Heart right ventricle (tissue), 16 donors: ENCODE measurements at regions not wholly inside any gene's neighbourhood (a gene's known extent, or its start where the extent isn't known, plus 50 kb on each side); places are given as distances from the start of the nearest gene placed in this dataset.

ENCODE experiments used
- ATAC-seq, 8 donors: fragments of 200-7000 bp; cut with Tn5 transposase; one replicate each; pipeline ENCODE4 v1.9.1; 2020; ENCODE audit warnings: mild to moderate bottlenecking in 8 of 8, moderate library complexity in 8 of 8, moderate number of reproducible peaks in 1 of 8
- DNase-seq, 2 donors: peaks; one replicate each; pipeline ENCODE4 v3.0.0-alpha.2; 2020
- H3K27ac ChIP-seq, 10 donors: fragments of 200-600 bp; sonication (generic) in 2 of 10; one replicate each; pipeline versions ENCODE4 v1.5.0 to v1.8.0; 2020 to 2022; ENCODE audit warnings: mild to moderate bottlenecking in 3 of 10
- H3K27me3 ChIP-seq, 7 donors: fragments of 200-600 bp; one replicate each; pipeline ENCODE4 v1.8.0; 2021 to 2022; ENCODE audit warnings: mild to moderate bottlenecking in 2 of 7
- H3K36me3 ChIP-seq, 9 donors: fragments of 200-600 bp; sonication (generic) in 1 of 9; one replicate each; pipeline versions ENCODE4 v1.5.0 to v1.8.0; 2020 to 2022; ENCODE audit warnings: mild to moderate bottlenecking in 2 of 9
- H3K4me1 ChIP-seq, 9 donors: fragments of 200-600 bp; sonication (generic) in 1 of 9; one replicate each; pipeline versions ENCODE4 v1.5.0 to v1.8.0; 2020 to 2022; ENCODE audit warnings: mild to moderate bottlenecking in 4 of 9
- H3K4me3 ChIP-seq, 10 donors: fragments of 200-600 bp; sonication (generic) in 2 of 10; one replicate each; pipeline versions ENCODE4 v1.5.0 to v1.8.0; 2020 to 2022; ENCODE audit warnings: mild to moderate bottlenecking in 7 of 10, moderate library complexity in 2 of 10
- H3K9me3 ChIP-seq, 11 donors: fragments of 200-600 bp in 10 of 11; sonication (generic) in 2 of 11; one replicate each; pipeline versions ENCODE4 v1.5.0 to v1.8.0; 2013 to 2022; ENCODE audit warnings: mild to moderate bottlenecking in 2 of 11, control low read depth in 1 of 11, moderate library complexity in 1 of 11
- WGBS, 2 donors: extraction: QIAGEN DNeasy Blood & Tissue Kit; methylation state at CpG; one replicate each; pipeline ENCODE4 v1.1.7; 2013; ENCODE audit warnings: inconsistent platforms in 1 of 2; 5-methylcytosine and 5-hydroxymethylcytosine counted together
- intact Hi-C, 10 donors: fragments of 100-400 bp; cut with DNase I; formaldehyde crosslinking; loops; one replicate each; pipeline versions ENCODE4 v1.11.1 to v1.14.2; 2022
- TF ChIP-seq, protein P1 (sequence below), 9 donors: fragments of 200-600 bp; sonication (generic) in 2 of 9; IDR thresholded peaks; one replicate each; pipeline versions ENCODE4 v1.5.0 to v1.8.0; 2021 to 2022; ENCODE audit warnings: antibody characterized with exemption in 9 of 9, mild to moderate bottlenecking in 5 of 9, moderate library complexity in 1 of 9
- donor health status: Arrhythmogenic right ventricular cardiomyopathy.
- donor health status: ischemic (EF 13 %, LVEDD 7.1; RV severe dilation, severe dysfunction).
- donor health status: healthy with polysubstance abuse.
- donor health status: DM: no; HTN: yes; CAD: no.
- donor health status: DM: no; HTN: no; CAD: no.
- donor health status: ischemic (EF 25% LVEDD 6.9; RV normal size, moderate dysfunction).
- donor health status: ischemic (EF 25% LVEDD 5.7; RV mildly dilated, moderate dysfunction).
- donor health status: healthy.
- donor health status: DM: yes; HTN: yes; CAD: no.
- donor health status: Ischemic cardiomyopathy.
- donor health status: ischemic (EF 35%, LVEDD 5.7; RV mildly dilated, moderate dysfunction).
- donor health status: nonischemic (EF 11% LVEDD 7.7; RV severe dilation, severe dysfunction).
- donor health status: DM: yes; HTN: yes; CAD: no.
- donor health status: PGD.
- donor health status: ischemic (EF 29% LVEDD 5.4; RV normal size, mild dysfunction).
- donor health status: nonischemic (EF 23%, LVEDD 6.1; RV moderate dilation, normal function).

DNA sequence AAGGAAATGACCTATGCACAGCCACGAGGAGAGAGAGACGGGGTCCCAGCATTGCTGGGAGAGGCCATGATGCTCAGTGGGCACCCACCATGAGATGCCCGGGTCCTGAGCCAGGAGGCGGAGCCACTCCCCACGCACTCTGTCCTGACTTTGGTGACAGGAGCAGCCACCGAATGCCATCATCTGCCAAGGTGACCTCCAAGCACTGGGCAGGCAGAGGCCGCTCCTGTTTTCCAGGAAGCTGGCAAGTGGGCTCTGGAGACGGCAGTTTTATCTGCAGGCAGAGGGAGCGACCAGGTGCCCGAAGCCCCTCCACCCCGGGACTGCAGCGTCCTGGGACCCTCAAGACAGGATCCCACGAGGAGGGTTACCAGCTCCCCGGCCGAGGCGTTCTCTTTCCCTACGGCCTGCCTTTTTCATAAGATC, 453.9 kb downstream of the BRD1 start:
- H3K27me3 ChIP-seq, result peaks cover 0 to 62% (median 35%) of the 10 kb centered on the region in 7 donors
- H3K4me3 ChIP-seq, result no peak overlapping the region
- no peak overlapping the region for H3K27ac ChIP-seq
- no peaks in the 10 kb centered on the region for H3K36me3 ChIP-seq
- ATAC-seq (no peak), DNase-seq (no peak)
- TF ChIP-seq, protein P1, sequence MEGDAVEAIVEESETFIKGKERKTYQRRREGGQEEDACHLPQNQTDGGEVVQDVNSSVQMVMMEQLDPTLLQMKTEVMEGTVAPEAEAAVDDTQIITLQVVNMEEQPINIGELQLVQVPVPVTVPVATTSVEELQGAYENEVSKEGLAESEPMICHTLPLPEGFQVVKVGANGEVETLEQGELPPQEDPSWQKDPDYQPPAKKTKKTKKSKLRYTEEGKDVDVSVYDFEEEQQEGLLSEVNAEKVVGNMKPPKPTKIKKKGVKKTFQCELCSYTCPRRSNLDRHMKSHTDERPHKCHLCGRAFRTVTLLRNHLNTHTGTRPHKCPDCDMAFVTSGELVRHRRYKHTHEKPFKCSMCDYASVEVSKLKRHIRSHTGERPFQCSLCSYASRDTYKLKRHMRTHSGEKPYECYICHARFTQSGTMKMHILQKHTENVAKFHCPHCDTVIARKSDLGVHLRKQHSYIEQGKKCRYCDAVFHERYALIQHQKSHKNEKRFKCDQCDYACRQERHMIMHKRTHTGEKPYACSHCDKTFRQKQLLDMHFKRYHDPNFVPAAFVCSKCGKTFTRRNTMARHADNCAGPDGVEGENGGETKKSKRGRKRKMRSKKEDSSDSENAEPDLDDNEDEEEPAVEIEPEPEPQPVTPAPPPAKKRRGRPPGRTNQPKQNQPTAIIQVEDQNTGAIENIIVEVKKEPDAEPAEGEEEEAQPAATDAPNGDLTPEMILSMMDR (IDR thresholded peaks at IDR 0.05), result no peak
- intact Hi-C loops, result no loop called here
- 72 to 78% methylated on average over 17 of the region's 17 CpGs for WGBS, 2 donors
- H3K9me3 ChIP-seq, result no peaks in the 10 kb centered on the region
- no peaks in the 10 kb centered on the region for H3K4me1 ChIP-seq

DNA sequence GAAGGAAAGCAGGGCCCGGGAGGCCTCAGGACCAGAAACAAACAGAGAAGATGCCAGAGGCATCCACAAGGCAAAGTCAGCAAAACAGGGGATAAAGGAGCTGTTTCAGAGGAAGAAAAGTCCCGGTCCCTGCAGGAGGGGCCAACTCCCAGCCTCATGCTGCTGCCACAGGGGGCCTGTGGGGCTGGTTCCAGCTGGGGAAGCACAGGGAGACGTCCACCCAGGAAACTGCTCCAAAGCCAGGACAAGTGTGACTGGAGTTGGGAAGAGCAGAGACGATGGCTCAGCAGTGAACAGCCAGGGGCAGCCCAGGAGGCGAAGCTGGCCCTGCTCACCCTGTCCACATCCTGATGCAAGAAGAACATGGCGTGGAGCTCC, 454.4 kb downstream of the BRD1 start:
- TF ChIP-seq, protein P1 (IDR thresholded peaks at IDR 0.05), result no peak
- Histone ChIP-seq H3K36me3 (no peaks in the 10 kb centered on the region), H3K9me3 (no peaks in the 10 kb centered on the region), H3K4me1 (no peaks in the 10 kb centered on the region), H3K27me3 (peaks cover 0 to 62% (median 37%) of the 10 kb centered on the region in 7 donors), H3K4me3 (no peak overlapping the region), H3K27ac (no peak overlapping the region)
- no peak for DNase-seq
- no peak for ATAC-seq
- intact Hi-C loops, result no loop called here
- whole genome bisulfite sequencing, 2 donors, result 74% methylated on average over 6 of the region's 6 CpGs

DNA sequence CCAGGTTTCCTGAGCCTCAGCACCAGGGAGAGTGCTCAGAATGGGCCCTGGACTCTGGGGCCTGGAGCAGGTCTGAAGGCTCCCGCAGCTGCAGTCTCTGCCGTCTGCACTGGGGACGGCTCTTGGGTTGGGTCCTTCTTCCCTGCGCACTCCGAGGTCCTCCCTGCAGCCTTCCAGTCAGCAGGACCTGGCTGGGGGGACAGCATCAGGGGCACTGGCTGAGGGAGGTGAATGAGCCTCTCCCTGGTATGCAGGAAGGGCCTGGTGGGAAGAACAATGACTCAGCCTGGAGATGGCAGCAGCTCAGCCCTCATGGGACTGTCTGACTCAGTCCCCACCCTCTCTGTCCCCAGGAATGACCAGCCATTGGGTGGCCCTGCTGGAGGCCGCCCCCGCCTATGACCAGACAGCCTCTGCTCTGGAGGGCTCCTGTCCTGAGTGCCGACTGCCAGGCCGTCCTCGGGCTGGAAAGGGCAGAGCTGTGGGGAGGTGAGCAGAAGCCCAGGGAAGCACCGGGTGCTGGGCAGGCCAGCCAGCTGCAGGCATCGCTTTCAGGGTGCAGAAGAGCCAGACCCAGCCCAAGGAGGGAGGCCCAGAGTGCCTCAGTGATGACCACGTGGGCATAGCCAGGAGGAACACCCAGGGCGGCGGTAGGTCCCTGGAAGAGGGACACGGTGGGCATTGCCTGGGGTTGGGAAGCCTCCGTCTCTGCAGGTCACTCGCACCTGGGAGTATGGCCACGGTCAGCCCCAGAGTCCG, 455.0 kb downstream of the BRD1 start:
- Histone ChIP-seq H3K36me3 (no peaks in the 10 kb centered on the region), H3K9me3 (no peaks in the 10 kb centered on the region), H3K27ac (no peak overlapping the region), H3K27me3 (peaks cover 0 to 62% (median 34%) of the 10 kb centered on the region in 7 donors), H3K4me3 (no peak overlapping the region), H3K4me1 (no peaks in the 10 kb centered on the region)
- intact Hi-C loops, result no loop called here
- DNase-seq (no peak), ATAC-seq (peak in 1 of 8 donors; percentile 26)
- TF ChIP-seq, protein P1 (IDR thresholded peaks at IDR 0.05), result no peak
- WGBS, 2 donors, result 49 to 52% methylated on average over 20 of the region's 20 CpGs

DNA sequence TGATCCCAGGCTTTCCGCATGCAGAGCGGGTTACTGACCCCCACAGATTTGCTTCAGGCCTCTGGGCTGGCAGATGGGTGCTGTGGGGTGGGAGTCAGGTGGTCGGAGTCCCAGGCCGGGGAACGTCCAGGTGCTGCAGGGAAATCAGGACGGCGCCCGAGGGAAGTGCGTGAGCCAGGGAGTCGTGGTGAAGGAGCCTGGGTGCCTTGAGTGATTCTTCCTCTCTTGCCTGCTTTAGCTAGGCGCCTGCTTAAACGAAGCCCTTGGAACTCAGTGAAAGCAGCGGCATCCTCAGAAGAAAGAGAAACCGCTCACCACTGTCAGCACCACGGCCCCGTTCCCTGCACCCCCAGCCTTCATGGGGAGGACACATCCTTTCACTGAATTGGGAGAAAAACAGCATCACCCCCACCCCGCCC, 455.6 kb downstream of the BRD1 start:
- intact Hi-C loops, result no loop called here
- ATAC-seq, result no peak
- Histone ChIP-seq H3K27ac (no peak overlapping the region), H3K9me3 (no peaks in the 10 kb centered on the region), H3K36me3 (no peaks in the 10 kb centered on the region), H3K27me3 (peaks cover 0 to 60% (median 28%) of the 10 kb centered on the region in 7 donors), H3K4me1 (no peaks in the 10 kb centered on the region), H3K4me3 (no peak overlapping the region)
- WGBS, 2 donors, result 70 to 74% methylated on average over 17 of the region's 17 CpGs
- DNase-seq, result no peak
- TF ChIP-seq, protein P1 (IDR thresholded peaks at IDR 0.05), result no peak
